ENCODE measurements at regions not wholly inside any gene's neighbourhood (a gene's known extent, or its start where the extent isn't known, plus 50 kb on each side); places are given as distances from the start of the nearest gene placed in this dataset.

- ATAC-seq, result peak; percentile 20; the same call in 1 of the 3 replicates
- TF ChIP-seq PATZ1 (CRISPR knock-in tag; IDR thresholded peaks at IDR 0.05; ENCODE audit: borderline replicate concordance) (no peak), POU6F1 (CRISPR knock-in tag; IDR thresholded peaks at IDR 0.05; ENCODE audit: borderline replicate concordance, low read depth) (no peak)
Observed at GRCh38 chr1:25031966-25032667, 102.0 kb upstream of the RUNX3 start.

GRCh38 chr1:25031601-25031965 is 101.5 kb upstream of the RUNX3 start:
- TF ChIP-seq ARNTL (CRISPR knock-in tag; IDR thresholded peaks at IDR 0.05; ENCODE audit: borderline replicate concordance, low read depth) (no peak), ZNF70 (CRISPR knock-in tag; IDR thresholded peaks at IDR 0.05) (no peak), CSDC2 (CRISPR knock-in tag; IDR thresholded peaks at IDR 0.05) (no peak), PPARA (CRISPR knock-in tag; IDR thresholded peaks at IDR 0.05; ENCODE audit: borderline replicate concordance) (no peak)
- ATAC-seq, result no peak

GRCh38 chr1:25030674-25031589 is 100.9 kb upstream of the RUNX3 start:
- no peak for ATAC-seq
- no peak for TF ChIP-seq TSHZ2 (CRISPR knock-in tag; IDR thresholded peaks at IDR 0.05)
- no peak for TF ChIP-seq ZNF70 (CRISPR knock-in tag; IDR thresholded peaks at IDR 0.05)

GRCh38 chr1:25030012-25030411 is 99.9 kb upstream of the RUNX3 start:
- no peak for TF ChIP-seq TSHZ2 (CRISPR knock-in tag; IDR thresholded peaks at IDR 0.05)
- TF ChIP-seq PATZ1 (CRISPR knock-in tag; IDR thresholded peaks at IDR 0.05; ENCODE audit: borderline replicate concordance), result no peak
- TF ChIP-seq ARNTL (CRISPR knock-in tag; IDR thresholded peaks at IDR 0.05; ENCODE audit: borderline replicate concordance, low read depth), result no peak
- no peak for TF ChIP-seq PPARA (CRISPR knock-in tag; IDR thresholded peaks at IDR 0.05; ENCODE audit: borderline replicate concordance)
- TF ChIP-seq BACH2 (CRISPR knock-in tag; IDR thresholded peaks at IDR 0.05; ENCODE audit: borderline replicate concordance), result no peak
- no peak for TF ChIP-seq TCF4 (CRISPR knock-in tag; IDR thresholded peaks at IDR 0.05; ENCODE audit: borderline replicate concordance)
- no peak for TF ChIP-seq ZFP30 (CRISPR knock-in tag; IDR thresholded peaks at IDR 0.05)
- no peak for TF ChIP-seq POU6F1 (CRISPR knock-in tag; IDR thresholded peaks at IDR 0.05; ENCODE audit: borderline replicate concordance, low read depth)
- TF ChIP-seq CREB5 (CRISPR knock-in tag; IDR thresholded peaks at IDR 0.05; ENCODE audit: low read depth), result no peak
- ATAC-seq, result no peak
